BLaER1 (cell line): ENCODE measurements at regions not wholly inside any gene's neighbourhood (a gene's known extent, or its start where the extent isn't known, plus 50 kb on each side); places are given as distances from the start of the nearest gene placed in this dataset.
A peak's percentile ranks its signal among the peaks of the same experiment; 100 is the strongest.
"Not testable (repeated sequence)": the region's sequence is repeated elsewhere in the genome, so short reads cannot be mapped to it uniquely, and the experiment has no call there.

Source experiments
- H3K27ac ChIP-seq: shearing (Covaris generic); formaldehyde crosslinking; 2 replicates; pipeline ENCODE4 v1.8.1; 2022
- H3K27me3 ChIP-seq: shearing (Covaris generic); formaldehyde crosslinking; 2 replicates; pipeline ENCODE4 v1.8.1; 2022
- H3K36me3 ChIP-seq: shearing (Covaris generic); formaldehyde crosslinking; 2 replicates; pipeline ENCODE4 v1.8.1; 2022
- H3K4me1 ChIP-seq: shearing (Covaris generic); formaldehyde crosslinking; 2 replicates; pipeline ENCODE4 v1.8.1; 2022
- H3K4me2 ChIP-seq: shearing (Covaris generic); formaldehyde crosslinking; 2 replicates; pipeline ENCODE4 v1.8.1; 2022
- H3K4me3 ChIP-seq: shearing (Covaris generic); formaldehyde crosslinking; 2 replicates; pipeline ENCODE4 v1.8.1; 2022
- H3K9ac ChIP-seq: shearing (Covaris generic); formaldehyde crosslinking; 2 replicates; pipeline ENCODE4 v1.8.1; 2022
- H3K9me3 ChIP-seq: shearing (Covaris generic); formaldehyde crosslinking; 2 replicates; pipeline ENCODE4 v1.8.1; 2022
- H4K20me1 ChIP-seq: shearing (Covaris generic); formaldehyde crosslinking; 2 replicates; pipeline ENCODE4 v1.8.1; 2022
- Cebpa-rat ChIP-seq: shearing (Covaris generic); IDR thresholded peaks from 2 replicates; pipeline ENCODE4 v1.8.1; 2022

DNA sequence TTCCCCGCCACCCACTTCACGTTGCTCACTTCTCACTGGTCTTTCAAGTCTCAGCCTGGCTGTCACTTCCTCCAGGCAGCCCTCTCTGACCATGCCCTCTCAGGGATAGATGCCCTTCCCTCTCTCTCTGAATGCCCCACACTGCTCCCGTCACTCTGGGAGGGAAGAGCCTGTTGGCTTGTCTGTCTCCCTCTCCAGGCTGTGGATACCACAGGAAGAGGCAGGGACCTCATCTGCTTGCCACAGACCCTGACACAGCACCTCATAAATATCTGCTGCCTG lies 93.1 kb downstream of the OAT start:
- TF ChIP-seq Cebpa-rat, result no peak
- Histone ChIP-seq H3K4me3 (no peak overlapping the region), H3K36me3 (no peaks in the 10 kb centered on the region), H3K9ac (no peak overlapping the region), H3K4me1 (peaks cover 17% of the 10 kb centered on the region), H3K4me2 (no peak overlapping the region), H3K27me3 (no peaks in the 10 kb centered on the region), H3K27ac (no peak overlapping the region), H4K20me1 (no peaks in the 10 kb centered on the region), H3K9me3 (peaks cover 1% of the 10 kb centered on the region; the same call in 1 of the 2 replicates)

- H4K20me1 ChIP-seq, result no peaks in the 10 kb centered on the region
- H3K9me3 ChIP-seq, result no peaks in the 10 kb centered on the region
- no peak overlapping the region for H3K9ac ChIP-seq
- no peak for TF ChIP-seq Cebpa-rat
- H3K27ac ChIP-seq, result no peak overlapping the region
- H3K4me1 ChIP-seq, result peaks cover 17% of the 10 kb centered on the region
- no peaks in the 10 kb centered on the region for H3K36me3 ChIP-seq
- H3K4me2 ChIP-seq, result no peak overlapping the region
- no peaks in the 10 kb centered on the region for H3K27me3 ChIP-seq
- no peak overlapping the region for H3K4me3 ChIP-seq
Observed at GRCh38 chr10:124324856-124325632, 93.7 kb downstream of the OAT start.

DNA sequence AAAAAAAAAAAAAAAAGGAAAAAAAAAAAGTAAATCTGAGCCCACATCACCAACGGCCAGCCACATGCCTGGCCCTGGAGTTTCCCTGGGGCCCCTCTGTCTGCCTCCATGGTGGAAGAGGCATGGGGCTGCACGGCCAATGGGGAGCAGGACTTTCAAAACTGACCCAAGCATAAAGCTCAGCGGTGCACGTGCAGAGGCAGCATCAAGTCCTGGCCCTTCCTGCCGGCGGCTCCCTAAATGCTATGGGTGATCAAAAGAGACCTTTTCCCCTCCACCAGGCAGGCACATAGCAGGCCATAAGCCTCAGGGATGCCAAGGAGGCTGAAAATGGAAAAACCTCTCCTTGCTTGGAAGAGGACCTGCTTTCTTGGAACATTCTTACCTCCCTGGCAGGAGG lies 94.3 kb downstream of the OAT start:
- Histone ChIP-seq H4K20me1 (no peaks in the 10 kb centered on the region), H3K9me3 (no peaks in the 10 kb centered on the region), H3K4me1 (peaks cover 15% of the 10 kb centered on the region), H3K27me3 (no peaks in the 10 kb centered on the region), H3K36me3 (no peaks in the 10 kb centered on the region), H3K9ac (no peak overlapping the region), H3K27ac (no peak overlapping the region), H3K4me2 (peak overlapping the region; percentile 26; the same call in 1 of the 2 replicates), H3K4me3 (no peak overlapping the region)
- no peak for TF ChIP-seq Cebpa-rat

DNA sequence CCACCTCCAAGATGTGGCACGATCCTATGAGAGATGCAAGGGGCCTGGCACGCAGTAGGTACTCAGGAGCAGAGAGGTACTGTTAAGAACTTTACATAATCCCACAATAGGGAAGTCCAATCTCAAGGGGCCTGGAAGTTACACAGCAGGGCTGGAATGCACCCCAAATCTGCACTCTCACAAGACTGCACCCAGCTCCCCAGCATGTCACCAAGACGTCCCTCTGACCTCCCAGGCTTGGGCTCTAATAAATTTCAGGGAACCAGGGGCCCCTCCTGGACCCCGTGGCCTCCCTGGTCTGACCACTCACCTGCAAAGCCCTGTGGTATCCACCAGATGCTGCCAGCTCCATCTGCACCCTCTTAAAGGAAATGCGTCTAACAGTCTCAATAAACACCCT lies 94.9 kb downstream of the OAT start:
- Histone ChIP-seq H3K9ac (no peak overlapping the region), H3K4me1 (peaks cover 11% of the 10 kb centered on the region), H3K4me3 (no peak overlapping the region), H3K27me3 (no peaks in the 10 kb centered on the region), H3K9me3 (no peaks in the 10 kb centered on the region), H3K4me2 (no peak overlapping the region), H3K36me3 (no peaks in the 10 kb centered on the region), H3K27ac (no peak overlapping the region), H4K20me1 (no peaks in the 10 kb centered on the region)
- no peak for TF ChIP-seq Cebpa-rat

- H3K9ac ChIP-seq, result no peak overlapping the region
- H3K4me1 ChIP-seq, result peaks cover 11% of the 10 kb centered on the region
- no peak for TF ChIP-seq Cebpa-rat
- H3K4me2 ChIP-seq, result no peak overlapping the region
- H3K36me3 ChIP-seq, result no peaks in the 10 kb centered on the region
- H3K27me3 ChIP-seq, result no peaks in the 10 kb centered on the region
- no peak overlapping the region for H3K4me3 ChIP-seq
- no peaks in the 10 kb centered on the region for H4K20me1 ChIP-seq
- H3K9me3 ChIP-seq, result no peaks in the 10 kb centered on the region
- no peak overlapping the region for H3K27ac ChIP-seq
Observed at GRCh38 chr10:124323111-124323725, 95.5 kb downstream of the OAT start.

- H3K4me2 ChIP-seq, result no peak overlapping the region
- H3K27ac ChIP-seq, result no peak overlapping the region
- no peak for TF ChIP-seq Cebpa-rat
- no peaks in the 10 kb centered on the region for H3K9me3 ChIP-seq
- peaks cover 11% of the 10 kb centered on the region for H3K4me1 ChIP-seq
- H3K36me3 ChIP-seq, result no peaks in the 10 kb centered on the region
- no peaks in the 10 kb centered on the region for H4K20me1 ChIP-seq
- no peaks in the 10 kb centered on the region for H3K27me3 ChIP-seq
- H3K4me3 ChIP-seq, result no peak overlapping the region
- H3K9ac ChIP-seq, result no peak overlapping the region
Observed at GRCh38 chr10:124322191-124322980, 96.3 kb downstream of the OAT start.

- H3K4me3 ChIP-seq, result no peak overlapping the region
- TF ChIP-seq Cebpa-rat, result no peak
- H3K4me2 ChIP-seq, result no peak overlapping the region
- H3K4me1 ChIP-seq, result peaks cover 11% of the 10 kb centered on the region
- no peaks in the 10 kb centered on the region for H4K20me1 ChIP-seq
- no peaks in the 10 kb centered on the region for H3K9me3 ChIP-seq
- H3K9ac ChIP-seq, result no peak overlapping the region
- no peak overlapping the region for H3K27ac ChIP-seq
- no peaks in the 10 kb centered on the region for H3K27me3 ChIP-seq
- no peaks in the 10 kb centered on the region for H3K36me3 ChIP-seq
Observed at GRCh38 chr10:124321433-124322089, 97.2 kb downstream of the OAT start.

- Histone ChIP-seq H3K4me3 (no peak overlapping the region), H4K20me1 (no peaks in the 10 kb centered on the region), H3K27me3 (no peaks in the 10 kb centered on the region), H3K9ac (no peak overlapping the region), H3K9me3 (no peaks in the 10 kb centered on the region), H3K4me2 (no peak overlapping the region), H3K27ac (no peak overlapping the region), H3K36me3 (no peaks in the 10 kb centered on the region), H3K4me1 (peaks cover 11% of the 10 kb centered on the region)
- no peak for TF ChIP-seq Cebpa-rat
Observed at GRCh38 chr10:124320778-124321432, 97.8 kb downstream of the OAT start.

- no peaks in the 10 kb centered on the region for H3K27me3 ChIP-seq
Observed at GRCh38 chr10:124319926-124320391, 98.8 kb downstream of the OAT start.

DNA sequence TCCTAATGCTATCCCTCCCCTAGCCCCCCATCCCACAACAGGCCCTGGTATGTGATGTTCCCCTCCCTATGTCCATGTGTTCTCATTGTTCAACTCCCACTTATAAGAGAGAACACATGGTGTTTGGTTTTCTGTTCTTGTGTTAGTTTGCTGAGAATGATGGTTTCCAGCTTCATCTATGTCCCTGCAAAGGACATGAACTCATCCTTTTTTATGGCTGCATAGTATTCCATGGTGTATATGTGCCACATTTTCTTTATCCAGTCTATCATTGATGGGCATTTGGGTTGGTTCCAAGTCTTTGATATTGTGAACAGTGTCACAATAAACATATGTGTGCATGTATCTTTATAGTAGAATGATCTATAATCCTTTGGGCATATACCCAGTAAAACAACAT lies 99.2 kb downstream of the OAT start:
- not testable (repeated sequence) for H3K36me3 ChIP-seq, H3K27me3 ChIP-seq, H3K4me3 ChIP-seq, H4K20me1 ChIP-seq, H3K9ac ChIP-seq, H3K9me3 ChIP-seq, H3K4me1 ChIP-seq, H3K4me2 ChIP-seq, H3K27ac ChIP-seq

More at GRCh38 chr10:124319926-124320391, 98.8 kb downstream of the OAT start:
- no peaks in the 10 kb centered on the region for H3K9me3 ChIP-seq
- H3K4me1 ChIP-seq, result peaks cover 11% of the 10 kb centered on the region
- no peak overlapping the region for H3K4me3 ChIP-seq
- TF ChIP-seq Cebpa-rat, result no peak
- no peaks in the 10 kb centered on the region for H3K36me3 ChIP-seq
- H3K27ac ChIP-seq, result no peak overlapping the region
- no peaks in the 10 kb centered on the region for H4K20me1 ChIP-seq
- no peak overlapping the region for H3K9ac ChIP-seq
- H3K4me2 ChIP-seq, result no peak overlapping the region
